ENCODE measurements at regions not wholly inside any gene's neighbourhood (a gene's known extent, or its start where the extent isn't known, plus 50 kb on each side); places are given as distances from the start of the nearest gene placed in this dataset.

DNA sequence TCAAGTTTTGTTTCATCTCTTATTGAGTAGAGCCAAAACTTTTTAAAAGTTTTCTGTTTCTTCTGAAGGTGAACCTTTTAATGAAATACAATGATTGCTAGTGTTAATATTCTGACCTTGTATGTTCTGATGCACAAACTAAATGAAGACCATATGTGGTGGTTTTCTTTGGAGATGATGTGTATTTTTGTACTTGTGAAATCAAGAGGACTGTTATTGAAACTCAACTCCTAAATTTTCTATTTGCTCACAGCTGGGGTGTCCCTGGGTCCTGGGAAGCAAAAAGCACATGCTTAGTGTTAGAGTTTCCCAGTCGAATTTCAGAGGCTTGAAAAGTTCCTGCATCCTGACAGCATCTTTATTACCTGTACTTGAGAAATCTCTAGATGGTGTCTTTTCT, 1185.8 kb upstream of the ALCAM start (continued):
- TF ChIP-seq HEYL (CRISPR knock-in tag; IDR thresholded peaks at IDR 0.05), result no peak
- TF ChIP-seq CEBPB (IDR thresholded peaks at IDR 0.05), result no peak
- no peak for TF ChIP-seq HDAC2 (IDR thresholded peaks at IDR 0.05)
- no peak for TF ChIP-seq FOSB (CRISPR knock-in tag; IDR thresholded peaks at IDR 0.05)
- TF ChIP-seq FOSL2 (IDR thresholded peaks at IDR 0.05), result no peak
- TF ChIP-seq FOSL2 (CRISPR knock-in tag; IDR thresholded peaks at IDR 0.05), result no peak
- TF ChIP-seq FOXS1 (CRISPR knock-in tag; IDR thresholded peaks at IDR 0.05), result no peak
- no peak for TF ChIP-seq JUNB (IDR thresholded peaks at IDR 0.05)

DNA sequence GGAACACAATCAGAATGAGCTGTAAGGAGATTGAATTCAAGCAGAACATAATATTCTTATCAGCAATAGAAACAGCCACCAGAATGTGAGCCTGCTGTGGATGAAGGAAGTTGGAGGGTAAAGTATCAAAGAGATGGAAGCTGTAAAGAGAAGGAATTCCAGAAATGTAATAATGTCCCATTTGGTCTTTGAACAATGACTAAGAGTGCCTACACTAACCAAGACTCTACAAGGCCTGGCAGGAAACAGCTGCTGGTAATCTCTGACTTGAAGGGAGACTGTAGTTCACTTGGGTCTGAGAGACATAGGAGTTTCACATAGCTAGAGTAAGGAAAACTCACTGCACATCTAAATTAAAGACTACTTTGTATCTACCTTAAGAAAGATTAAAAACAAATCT, 1176.0 kb upstream of the ALCAM start:
- no peak for ATAC-seq
- FAIRE-seq, result no peak
- TF ChIP-seq, protein P1, sequence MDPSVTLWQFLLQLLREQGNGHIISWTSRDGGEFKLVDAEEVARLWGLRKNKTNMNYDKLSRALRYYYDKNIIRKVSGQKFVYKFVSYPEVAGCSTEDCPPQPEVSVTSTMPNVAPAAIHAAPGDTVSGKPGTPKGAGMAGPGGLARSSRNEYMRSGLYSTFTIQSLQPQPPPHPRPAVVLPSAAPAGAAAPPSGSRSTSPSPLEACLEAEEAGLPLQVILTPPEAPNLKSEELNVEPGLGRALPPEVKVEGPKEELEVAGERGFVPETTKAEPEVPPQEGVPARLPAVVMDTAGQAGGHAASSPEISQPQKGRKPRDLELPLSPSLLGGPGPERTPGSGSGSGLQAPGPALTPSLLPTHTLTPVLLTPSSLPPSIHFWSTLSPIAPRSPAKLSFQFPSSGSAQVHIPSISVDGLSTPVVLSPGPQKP (IDR thresholded peaks at IDR 0.05; ENCODE audit: low read depth, low read length), result no peak
- TF ChIP-seq ZNF302 (CRISPR knock-in tag; IDR thresholded peaks at IDR 0.05), result no peak
- no peak for TF ChIP-seq HMGXB4 (CRISPR knock-in tag; IDR thresholded peaks at IDR 0.05; ENCODE audit: borderline replicate concordance)
- no peak for TF ChIP-seq REST (IDR thresholded peaks at IDR 0.05)
- no peak for TF ChIP-seq ZSCAN20 (CRISPR knock-in tag; IDR thresholded peaks at IDR 0.05)
- TF ChIP-seq FOSL2 (IDR thresholded peaks at IDR 0.05), result no peak
- TF ChIP-seq FOSL2 (CRISPR knock-in tag; IDR thresholded peaks at IDR 0.05), result no peak
- no peak for TF ChIP-seq MAX (IDR thresholded peaks at IDR 0.05)
- no peak for DNase-seq (ENCODE audit: low read depth in 1 of 2, low spot score in 1 of 2)
- ChIA-PET CTCF (no interaction called here), POLR2A (no interaction called here)
- Histone ChIP-seq H3K4me1 (no peaks in the 10 kb centered on the region), H3K4me3 (no peak overlapping the region), H3K4me2 (no peak overlapping the region), H3K9me3 (no peaks in the 10 kb centered on the region), H3K27ac (no peak overlapping the region)

DNA sequence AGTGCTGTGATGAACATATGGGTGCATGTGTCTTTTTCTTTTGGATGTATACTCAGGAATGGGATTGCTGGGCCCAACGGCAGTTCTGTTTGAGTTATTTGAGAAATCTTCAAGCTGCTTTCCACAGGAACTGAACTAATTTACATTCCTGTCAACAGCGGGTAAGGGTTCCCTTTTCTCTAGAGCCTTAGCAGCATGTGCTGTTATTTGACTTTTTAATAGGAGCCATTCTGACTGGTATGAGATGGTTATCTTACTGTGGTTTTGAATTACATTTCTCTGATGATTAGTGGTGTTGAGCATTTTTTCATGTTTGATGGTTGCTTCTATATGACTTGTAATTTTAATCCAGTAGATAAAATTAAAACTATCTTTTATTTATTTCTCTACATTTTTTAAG, 1168.6 kb upstream of the ALCAM start:
- ATAC-seq (no peak), DNase-seq (ENCODE audit: low read depth in 1 of 2, low spot score in 1 of 2) (no peak), FAIRE-seq (no peak)
- ChIA-PET POLR2A (no interaction called here), CTCF (no interaction called here)
- H3K27ac ChIP-seq, result no peak overlapping the region
- no peaks in the 10 kb centered on the region for H3K9me3 ChIP-seq
- H3K4me3 ChIP-seq, result no peak overlapping the region
- TF ChIP-seq GATA3 (IDR thresholded peaks at IDR 0.05; ENCODE audit: borderline replicate concordance), result no peak
- no peak for TF ChIP-seq RAD21 (conservative IDR thresholded peaks at IDR 0.05 in 1 of 2, IDR thresholded peaks at IDR 0.05 in 1 of 2)
- TF ChIP-seq, protein P2, sequence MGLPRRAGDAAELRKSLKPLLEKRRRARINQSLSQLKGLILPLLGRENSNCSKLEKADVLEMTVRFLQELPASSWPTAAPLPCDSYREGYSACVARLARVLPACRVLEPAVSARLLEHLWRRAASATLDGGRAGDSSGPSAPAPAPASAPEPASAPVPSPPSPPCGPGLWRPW (IDR thresholded peaks at IDR 0.05), result no peak
- no peak for TF ChIP-seq EP300 (IDR thresholded peaks at IDR 0.05)
- no peak for TF ChIP-seq CHD2 (IDR thresholded peaks at IDR 0.05; ENCODE audit: low read length, partially characterized antibody)
- TF ChIP-seq SREBF2 (IDR thresholded peaks at IDR 0.05), result no peak
- TF ChIP-seq, protein P1 (IDR thresholded peaks at IDR 0.05; ENCODE audit: low read depth, low read length), result no peak
- TF ChIP-seq EHMT2 (IDR thresholded peaks at IDR 0.05; ENCODE audit: low read depth), result no peak
- TF ChIP-seq NR3C1 (IDR thresholded peaks at IDR 0.05), result no peak
- no peak for TF ChIP-seq POLR2A (IDR thresholded peaks at IDR 0.05; ENCODE audit: low read length)
- TF ChIP-seq TFCP2L1 (CRISPR knock-in tag; IDR thresholded peaks at IDR 0.05), result no peak
- TF ChIP-seq, protein P3, sequence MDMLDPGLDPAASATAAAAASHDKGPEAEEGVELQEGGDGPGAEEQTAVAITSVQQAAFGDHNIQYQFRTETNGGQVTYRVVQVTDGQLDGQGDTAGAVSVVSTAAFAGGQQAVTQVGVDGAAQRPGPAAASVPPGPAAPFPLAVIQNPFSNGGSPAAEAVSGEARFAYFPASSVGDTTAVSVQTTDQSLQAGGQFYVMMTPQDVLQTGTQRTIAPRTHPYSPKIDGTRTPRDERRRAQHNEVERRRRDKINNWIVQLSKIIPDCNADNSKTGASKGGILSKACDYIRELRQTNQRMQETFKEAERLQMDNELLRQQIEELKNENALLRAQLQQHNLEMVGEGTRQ (IDR thresholded peaks at IDR 0.05), result no peak
- no peak for TF ChIP-seq JUNB (IDR thresholded peaks at IDR 0.05)
- no peak for TF ChIP-seq ESRRA (IDR thresholded peaks at IDR 0.05; ENCODE audit: borderline replicate concordance, low read length)
- TF ChIP-seq KDM1A (IDR thresholded peaks at IDR 0.05; ENCODE audit: low read depth), result no peak
- no peak for TF ChIP-seq MAX (IDR thresholded peaks at IDR 0.05)
- no peak for TF ChIP-seq RCOR1 (IDR thresholded peaks at IDR 0.05; ENCODE audit: low read depth, low read length)
- TF ChIP-seq EHF (CRISPR knock-in tag; IDR thresholded peaks at IDR 0.05), result no peak
- no peak overlapping the region for H3K4me2 ChIP-seq
- WGBS (ENCODE audit: missing lambda C conversion rate), result 33% methylated on average over 2 of the region's 2 CpGs
- H3K4me1 ChIP-seq, result no peaks in the 10 kb centered on the region

Measured in A549 (cell line).